Endothelial cell of umbilical vein (primary cell): ENCODE measurements at regions not wholly inside any gene's neighbourhood (a gene's known extent, or its start where the extent isn't known, plus 50 kb on each side); places are given as distances from the start of the nearest gene placed in this dataset.

Experiments
- EZH2 ChIP-seq: IDR thresholded peaks from 2 replicates; pipeline ENCODE4 v1.6.1; 2012; ENCODE audit warnings: borderline replicate concordance, low read depth, mild to moderate bottlenecking, moderate library complexity, low read length, inconsistent platforms; ENCODE audit not compliant: severe bottlenecking
- JUN ChIP-seq: IDR thresholded peaks from 2 replicates; pipeline ENCODE4 v1.6.1; 2011; ENCODE audit warnings: borderline replicate concordance, low read depth; ENCODE audit not compliant: insufficient read length, insufficient read depth
- POLR2A ChIP-seq: IDR thresholded peaks from 2 replicates; pipeline ENCODE4 v1.6.1; 2012; ENCODE audit warnings: low read depth, mild to moderate bottlenecking, control low read depth, low read length
- POLR2AphosphoS5 ChIP-seq: IDR thresholded peaks from 2 replicates; pipeline ENCODE4 v1.6.1; 2012; ENCODE audit warnings: low read depth, mild to moderate bottlenecking, control low read depth, low read length, moderate library complexity; ENCODE audit not compliant: insufficient read depth
- TF ChIP-seq, protein P1 (sequence below), 2 donors: IDR thresholded peaks; 1 replicate in 1 of 2; 2 replicates in 1 of 2; pipeline ENCODE4 v1.5.1; 2011; ENCODE audit warnings: low read length in 2 of 2, mild to moderate bottlenecking in 2 of 2, moderate library complexity in 2 of 2, control low read depth in 1 of 2, inconsistent platforms in 1 of 2, low read depth in 1 of 2; ENCODE audit not compliant: insufficient read depth in 1 of 2; ENCODE audit errors: extremely low read depth in 1 of 2

DNA sequence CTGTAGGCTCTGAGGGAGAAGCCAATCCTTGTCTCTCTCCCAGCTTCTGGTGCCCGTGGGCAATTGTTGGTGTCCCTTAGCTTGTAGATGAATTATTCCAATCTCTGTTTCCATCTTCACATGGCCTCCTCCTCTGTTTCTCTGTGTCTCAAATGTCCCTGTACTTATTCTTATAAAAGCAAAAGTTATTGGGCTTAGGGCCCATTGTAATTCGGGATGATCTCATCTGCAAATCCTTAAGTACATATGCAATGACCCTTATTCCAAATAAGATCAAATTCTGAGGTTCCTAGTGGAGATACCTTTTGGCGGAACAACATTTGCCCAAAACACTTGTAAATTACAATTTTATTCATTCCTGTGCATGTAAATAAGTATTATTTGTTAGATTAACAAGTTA is 147.4 kb upstream of the EPHA3 start:
- TF ChIP-seq, protein P1, sequence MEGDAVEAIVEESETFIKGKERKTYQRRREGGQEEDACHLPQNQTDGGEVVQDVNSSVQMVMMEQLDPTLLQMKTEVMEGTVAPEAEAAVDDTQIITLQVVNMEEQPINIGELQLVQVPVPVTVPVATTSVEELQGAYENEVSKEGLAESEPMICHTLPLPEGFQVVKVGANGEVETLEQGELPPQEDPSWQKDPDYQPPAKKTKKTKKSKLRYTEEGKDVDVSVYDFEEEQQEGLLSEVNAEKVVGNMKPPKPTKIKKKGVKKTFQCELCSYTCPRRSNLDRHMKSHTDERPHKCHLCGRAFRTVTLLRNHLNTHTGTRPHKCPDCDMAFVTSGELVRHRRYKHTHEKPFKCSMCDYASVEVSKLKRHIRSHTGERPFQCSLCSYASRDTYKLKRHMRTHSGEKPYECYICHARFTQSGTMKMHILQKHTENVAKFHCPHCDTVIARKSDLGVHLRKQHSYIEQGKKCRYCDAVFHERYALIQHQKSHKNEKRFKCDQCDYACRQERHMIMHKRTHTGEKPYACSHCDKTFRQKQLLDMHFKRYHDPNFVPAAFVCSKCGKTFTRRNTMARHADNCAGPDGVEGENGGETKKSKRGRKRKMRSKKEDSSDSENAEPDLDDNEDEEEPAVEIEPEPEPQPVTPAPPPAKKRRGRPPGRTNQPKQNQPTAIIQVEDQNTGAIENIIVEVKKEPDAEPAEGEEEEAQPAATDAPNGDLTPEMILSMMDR (IDR thresholded peaks at IDR 0.05; ENCODE audit: extremely low read depth in 1 of 2, insufficient read depth in 1 of 2, low read depth in 1 of 2, low read length in 2 of 2) = no peak
- TF ChIP-seq POLR2AphosphoS5 (no peak), POLR2A (no peak), EZH2 (no peak), JUN (no peak)
